Lung (tissue), 11 donors: ENCODE measurements at regions not wholly inside any gene's neighbourhood (a gene's known extent, or its start where the extent isn't known, plus 50 kb on each side); places are given as distances from the start of the nearest gene placed in this dataset.

Experiments
- ATAC-seq: fragments of 200-7000 bp; cut with Tn5 transposase; one replicate; pipeline ENCODE4 v1.9.1; 2020; ENCODE audit warnings: moderate number of reproducible peaks; ENCODE audit not compliant: insufficient read depth, low FRiP score
- DNase-seq, 3 donors: peaks; one replicate each; pipeline ENCODE4 v3.0.0-alpha.2; 2013 to 2017
- H3K27ac ChIP-seq, 2 donors: one replicate each; pipeline ENCODE4 v1.5.1; 2013; ENCODE audit warnings: mild to moderate bottlenecking in 2 of 2, moderate library complexity in 2 of 2, control low read depth in 1 of 2, inconsistent platforms in 1 of 2, low read depth in 1 of 2, low read length in 1 of 2
- H3K27me3 ChIP-seq, 3 donors: one replicate each; pipeline ENCODE4 v1.5.1; 2013; ENCODE audit warnings: low read length in 2 of 3; ENCODE audit not compliant: control insufficient read depth in 3 of 3, insufficient read depth in 3 of 3
- H3K36me3 ChIP-seq, 4 donors: one replicate each; pipeline ENCODE4 v1.5.1; 2013; ENCODE audit warnings: low read length in 4 of 4, mild to moderate bottlenecking in 1 of 4, moderate library complexity in 1 of 4; ENCODE audit not compliant: control insufficient read depth in 4 of 4, insufficient read depth in 4 of 4
- H3K4me1 ChIP-seq, 5 donors: one replicate each; pipeline ENCODE4 v1.5.1; 2013; ENCODE audit warnings: low read length in 5 of 5, mild to moderate bottlenecking in 2 of 5, moderate library complexity in 1 of 5; ENCODE audit not compliant: control insufficient read depth in 5 of 5, insufficient read depth in 5 of 5
- H3K4me3 ChIP-seq: one replicate; pipeline ENCODE4 v1.5.1; 2013; ENCODE audit warnings: mild to moderate bottlenecking, control low read depth, moderate library complexity
- H3K9ac ChIP-seq, 2 donors: one replicate each; pipeline ENCODE4 v1.5.1; 2013; ENCODE audit warnings: low read length in 2 of 2, control low read depth in 1 of 2; ENCODE audit not compliant: insufficient read depth in 1 of 2
- H3K9me3 ChIP-seq, 4 donors: one replicate each; pipeline ENCODE4 v1.5.1; 2013; ENCODE audit warnings: low read length in 3 of 4, mild to moderate bottlenecking in 1 of 4, moderate library complexity in 1 of 4; ENCODE audit not compliant: control insufficient read depth in 4 of 4, insufficient read depth in 3 of 4
- WGBS, 2 donors: extraction: QIAGEN DNeasy Blood & Tissue Kit; methylation state at CpG; one replicate each; pipeline ENCODE4 v1.1.7; 2013; 5-methylcytosine and 5-hydroxymethylcytosine counted together
- TF ChIP-seq, protein P1 (sequence below): IDR thresholded peaks from 2 replicates; pipeline ENCODE4 v1.5.1; 2012; ENCODE audit warnings: mild to moderate bottlenecking; ENCODE audit errors: control extremely low read depth, extremely low read depth
- donor health status: control.
- donor health status: control.
- donor health status: Bipolar disorder and iron deficiency.
- donor health status: healthy.
- donor health status: DM: yes; HTN: yes; CAD: no.

DNA sequence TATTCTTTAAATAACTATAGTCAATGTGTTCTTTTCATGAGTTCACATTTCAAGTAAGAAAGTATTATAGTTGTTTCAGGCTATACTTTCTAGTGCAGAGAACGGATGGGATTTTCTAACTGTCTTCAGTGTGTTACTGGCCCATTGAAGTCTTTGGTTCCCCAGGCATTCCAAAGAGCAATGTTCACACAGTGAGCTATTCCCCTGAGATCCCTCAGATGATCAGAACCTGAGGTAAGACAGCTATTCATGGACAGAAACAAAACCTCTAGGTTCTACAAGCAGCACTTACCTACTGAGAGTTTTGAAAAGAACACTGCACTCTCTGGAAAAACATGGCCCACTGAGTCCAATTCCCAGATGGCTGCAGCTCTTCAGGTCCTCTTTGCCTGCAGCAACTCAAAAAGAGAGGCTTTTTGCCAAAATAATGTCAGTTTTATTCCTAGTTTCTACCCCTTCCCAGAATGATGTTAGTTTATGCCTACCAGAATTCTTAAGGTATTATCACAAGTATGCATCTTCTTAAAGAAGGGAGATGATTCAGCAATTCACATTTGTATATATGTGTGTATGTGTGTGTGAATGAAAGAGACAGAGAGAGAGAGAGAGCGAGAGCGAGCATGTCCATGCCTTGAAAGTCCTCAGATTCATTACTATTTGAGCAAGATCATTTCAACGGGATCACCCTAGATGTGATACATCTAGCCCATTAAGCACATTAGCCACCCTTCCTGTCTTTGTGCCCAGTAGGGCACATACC, 146.1 kb downstream of the PDHA2 start:
- Histone ChIP-seq H3K27ac (no peak overlapping the region), H3K9ac (no peak overlapping the region), H3K4me1 (no peaks in the 10 kb centered on the region), H3K36me3 (no peaks in the 10 kb centered on the region), H3K27me3 (peaks cover 0 to 3% (median 0%) of the 10 kb centered on the region in 3 donors), H3K9me3 (peaks cover 0 to 14% (median 0%) of the 10 kb centered on the region in 4 donors), H3K4me3 (no peak overlapping the region)
- TF ChIP-seq, protein P1, sequence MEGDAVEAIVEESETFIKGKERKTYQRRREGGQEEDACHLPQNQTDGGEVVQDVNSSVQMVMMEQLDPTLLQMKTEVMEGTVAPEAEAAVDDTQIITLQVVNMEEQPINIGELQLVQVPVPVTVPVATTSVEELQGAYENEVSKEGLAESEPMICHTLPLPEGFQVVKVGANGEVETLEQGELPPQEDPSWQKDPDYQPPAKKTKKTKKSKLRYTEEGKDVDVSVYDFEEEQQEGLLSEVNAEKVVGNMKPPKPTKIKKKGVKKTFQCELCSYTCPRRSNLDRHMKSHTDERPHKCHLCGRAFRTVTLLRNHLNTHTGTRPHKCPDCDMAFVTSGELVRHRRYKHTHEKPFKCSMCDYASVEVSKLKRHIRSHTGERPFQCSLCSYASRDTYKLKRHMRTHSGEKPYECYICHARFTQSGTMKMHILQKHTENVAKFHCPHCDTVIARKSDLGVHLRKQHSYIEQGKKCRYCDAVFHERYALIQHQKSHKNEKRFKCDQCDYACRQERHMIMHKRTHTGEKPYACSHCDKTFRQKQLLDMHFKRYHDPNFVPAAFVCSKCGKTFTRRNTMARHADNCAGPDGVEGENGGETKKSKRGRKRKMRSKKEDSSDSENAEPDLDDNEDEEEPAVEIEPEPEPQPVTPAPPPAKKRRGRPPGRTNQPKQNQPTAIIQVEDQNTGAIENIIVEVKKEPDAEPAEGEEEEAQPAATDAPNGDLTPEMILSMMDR = no peak
- DNase-seq (no peak), ATAC-seq (no peak)
- whole genome bisulfite sequencing, 2 donors = 88 to 93% methylated on average over 4 of the region's 4 CpGs

DNA sequence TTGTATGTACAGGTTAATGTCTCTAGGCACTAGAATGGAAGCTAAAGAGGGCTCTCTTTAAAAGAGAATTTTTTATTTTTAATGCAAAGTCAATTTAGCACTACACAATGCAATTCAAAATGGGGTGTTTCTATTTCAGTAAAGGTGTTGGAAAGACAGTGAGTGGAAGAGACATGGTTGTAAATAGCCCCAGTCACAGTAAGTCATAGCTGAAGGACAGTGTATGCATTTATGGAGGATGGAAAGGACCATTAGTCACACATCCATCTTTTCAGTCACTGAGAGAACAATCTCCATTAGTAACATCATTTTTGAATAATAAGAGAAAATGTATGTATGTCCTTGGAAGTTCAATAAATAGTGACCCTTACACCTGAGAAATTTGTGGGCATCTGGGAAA, 148.0 kb downstream of the PDHA2 start:
- H3K9me3 ChIP-seq = peaks cover 0 to 8% (median 0%) of the 10 kb centered on the region in 4 donors
- H3K9ac ChIP-seq = no peak overlapping the region
- no peak for ATAC-seq

DNA sequence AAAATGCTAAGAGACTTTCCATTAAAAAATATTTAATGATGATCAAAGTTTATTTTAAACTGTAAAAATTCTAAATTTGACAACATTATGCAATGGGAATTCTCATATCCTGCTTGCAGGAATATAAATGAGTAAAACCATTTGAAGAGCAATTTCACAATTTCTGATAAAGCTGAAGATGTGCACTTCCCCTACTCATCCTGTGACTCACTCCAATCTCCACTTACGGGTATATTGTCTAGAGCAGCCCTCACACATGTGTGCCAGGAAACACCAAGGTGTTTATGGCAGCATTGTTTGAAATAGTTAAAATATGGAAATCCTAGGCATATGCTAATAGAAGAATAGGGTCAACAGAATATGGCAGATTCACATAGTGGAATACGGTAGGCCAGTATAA, 158.4 kb downstream of the PDHA2 start:
- ATAC-seq (no peak), DNase-seq (no peak)
- TF ChIP-seq, protein P1 = no peak
- H3K27ac ChIP-seq = no peak overlapping the region
- WGBS, 2 donors = 84% methylated on average over 2 of the region's 2 CpGs
- no peaks in the 10 kb centered on the region for H3K27me3 ChIP-seq
- no peaks in the 10 kb centered on the region for H3K36me3 ChIP-seq
- H3K4me3 ChIP-seq = no peak overlapping the region
- no peaks in the 10 kb centered on the region for H3K4me1 ChIP-seq
- no peak overlapping the region for H3K9ac ChIP-seq
- no peaks in the 10 kb centered on the region for H3K9me3 ChIP-seq

More for the DNA sequence above, 148.0 kb downstream of the PDHA2 start:
- Histone ChIP-seq H3K4me3 (no peak overlapping the region), H3K27me3 (peaks cover 0 to 3% (median 0%) of the 10 kb centered on the region in 3 donors), H3K36me3 (no peaks in the 10 kb centered on the region), H3K4me1 (no peaks in the 10 kb centered on the region), H3K27ac (no peak overlapping the region)
- no peak for DNase-seq
- TF ChIP-seq, protein P1 = no peak
